Endothelial cell of umbilical vein (primary cell): ENCODE measurements at regions not wholly inside any gene's neighbourhood (a gene's known extent, or its start where the extent isn't known, plus 50 kb on each side); places are given as distances from the start of the nearest gene placed in this dataset.

ENCODE experiments used
- BruUV-seq: library from RNA; stranded (reverse); fragments of 400-500 nt; replicated peaks from 2 replicates; lab custom pipeline; 2021; lab: Mats Ljungman, UMichigan
- CTCF ChIA-PET: fragments of 300-600, 350-600 bp; sonication (Branson Sonifier 250); formaldehyde crosslinking; loops from one replicate; lab custom pipeline; 2021; ENCODE audit warnings: antibody characterized with exemption, inconsistent platforms; lab: Charles Lee
- POLR2A ChIA-PET: fragments of 300-600, 350-600 bp; sonication (Branson Sonifier 250); formaldehyde crosslinking; loops from one replicate; lab custom pipeline; 2021; ENCODE audit warnings: antibody characterized with exemption, inconsistent platforms; lab: Charles Lee
- DNase-seq: peaks from one replicate; pipeline ENCODE4 v3.0.0-alpha.2; 2011; ENCODE audit warnings: low read depth, low spot score
- FAIRE-seq: peaks from 2 replicates; lab custom pipeline; 2011; peaks lifted over from hg19 to GRCh38; lab: Jason Lieb, UNC
- H2AFZ ChIP-seq: 2 replicates; pipeline ENCODE4 v1.6.0; 2012; ENCODE audit warnings: low read depth, low read length, control low read depth, inconsistent platforms
- H3K27ac ChIP-seq: 2 replicates; pipeline ENCODE4 v1.5.1; 2011; ENCODE audit warnings: low read depth, mild to moderate bottlenecking, control low read depth, low read length, moderate library complexity; ENCODE audit not compliant: insufficient read depth
- H3K27me3 ChIP-seq, 2 experiments: 2 replicates each; pipeline versions ENCODE4 v1.6.0 to v1.6.1; 2011; ENCODE audit warnings: low read length in 2 of 2, mixed read lengths in 1 of 2; ENCODE audit not compliant: control insufficient read depth in 2 of 2, insufficient read depth in 2 of 2
- H3K36me3 ChIP-seq, 2 experiments: 2 replicates in 1 of 2; 3 replicates in 1 of 2; pipeline ENCODE4 v1.5.1; 2011; ENCODE audit warnings: low read length in 2 of 2, mild to moderate bottlenecking in 1 of 2, moderate library complexity in 1 of 2; ENCODE audit not compliant: control insufficient read depth in 2 of 2, insufficient read depth in 2 of 2; ENCODE audit errors: extremely low read depth in 1 of 2
- H3K4me1 ChIP-seq: 3 replicates; pipeline ENCODE4 v1.5.1; 2011; ENCODE audit warnings: mild to moderate bottlenecking, low read length; ENCODE audit not compliant: control insufficient read depth, insufficient read depth; ENCODE audit errors: extremely low read depth
- H3K4me2 ChIP-seq: 2 replicates; pipeline ENCODE4 v1.6.1; 2011; ENCODE audit warnings: low read length, control low read depth, mixed read lengths; ENCODE audit not compliant: insufficient read depth
- H3K4me3 ChIP-seq, 3 experiments: fragments of 200-600 bp in 1 of 3; sonication (generic), shearing (Covaris generic) in 1 of 3; replicated peaks in 1 of 3; 2 replicates each; pipeline ENCODE4 v1.5.1; 2011 to 2016; ENCODE audit warnings: control low read depth in 3 of 3, low read length in 3 of 3, mild to moderate bottlenecking in 2 of 3, inconsistent platforms in 1 of 3, low read depth in 1 of 3, moderate library complexity in 1 of 3; ENCODE audit not compliant: insufficient read depth in 1 of 3
- H3K79me2 ChIP-seq: 2 replicates; pipeline ENCODE4 v1.6.0; 2012; ENCODE audit warnings: low read length, inconsistent platforms; ENCODE audit not compliant: control insufficient read depth, insufficient read depth
- H3K9ac ChIP-seq: replicated peaks from 2 replicates; pipeline ENCODE3; 2011; ENCODE audit warnings: low read length, control low read depth; ENCODE audit not compliant: insufficient read depth; ENCODE audit errors: extremely low read depth
- H3K9me1 ChIP-seq: replicated peaks from 3 replicates; pipeline ENCODE4 v1.6.0; 2011; ENCODE audit warnings: mild to moderate bottlenecking, low read length; ENCODE audit not compliant: control insufficient read depth, insufficient read depth; ENCODE audit errors: extremely low read depth
- H3K9me3 ChIP-seq: replicated peaks from 2 replicates; pipeline ENCODE4 v1.5.1; 2012; ENCODE audit warnings: low read length, inconsistent platforms; ENCODE audit not compliant: control insufficient read depth, insufficient read depth
- H4K20me1 ChIP-seq: replicated peaks from 2 replicates; pipeline ENCODE3; 2011; ENCODE audit warnings: mild to moderate bottlenecking, low read length; ENCODE audit not compliant: control insufficient read depth, insufficient read depth; ENCODE audit errors: extremely low read depth
- CTCF ChIP-seq, 2 donors: IDR thresholded peaks; 1 replicate in 1 of 2; 2 replicates in 1 of 2; pipeline ENCODE4 v1.5.1; 2011; ENCODE audit warnings: low read length in 2 of 2, mild to moderate bottlenecking in 2 of 2, moderate library complexity in 2 of 2, control low read depth in 1 of 2, inconsistent platforms in 1 of 2, low read depth in 1 of 2; ENCODE audit not compliant: insufficient read depth in 1 of 2; ENCODE audit errors: extremely low read depth in 1 of 2
- EZH2 ChIP-seq: IDR thresholded peaks from 2 replicates; pipeline ENCODE4 v1.6.1; 2012; ENCODE audit warnings: borderline replicate concordance, low read depth, mild to moderate bottlenecking, moderate library complexity, low read length, inconsistent platforms; ENCODE audit not compliant: severe bottlenecking
- GATA2 ChIP-seq: IDR thresholded peaks from 2 replicates; pipeline ENCODE4 v1.7.0; 2011; ENCODE audit warnings: low read depth, mild to moderate bottlenecking, moderate library complexity, mixed read lengths, low read length; ENCODE audit not compliant: insufficient read length, insufficient read depth
- JUN ChIP-seq: IDR thresholded peaks from 2 replicates; pipeline ENCODE4 v1.6.1; 2011; ENCODE audit warnings: borderline replicate concordance, low read depth; ENCODE audit not compliant: insufficient read length, insufficient read depth
- MAX ChIP-seq: IDR thresholded peaks from 2 replicates; pipeline ENCODE4 v1.6.1; 2011; ENCODE audit not compliant: insufficient read depth, insufficient read length
- MYC ChIP-seq: IDR thresholded peaks from one replicate; pipeline ENCODE4 v1.6.1; 2011; ENCODE audit warnings: mild to moderate bottlenecking, low read depth, low read length
- POLR2A ChIP-seq: IDR thresholded peaks from 2 replicates; pipeline ENCODE4 v1.6.1; 2012; ENCODE audit warnings: low read depth, mild to moderate bottlenecking, control low read depth, low read length
- POLR2AphosphoS5 ChIP-seq: IDR thresholded peaks from 2 replicates; pipeline ENCODE4 v1.6.1; 2012; ENCODE audit warnings: low read depth, mild to moderate bottlenecking, control low read depth, low read length, moderate library complexity; ENCODE audit not compliant: insufficient read depth
- dilution Hi-C: fragments of 300-500 bp; cut with MboI; formaldehyde crosslinking; loops from one replicate; pipeline ENCODE4 v1.15.0; 2019; ENCODE audit warnings: low sequenced_read_pairs; ENCODE audit not compliant: extremely low pct_ligation_motif_present
- intact Hi-C: fragments of 100-400 bp; cut with micrococcal nuclease; formaldehyde crosslinking; loops from one replicate; pipeline ENCODE4 v1.10.0; 2022

DNA sequence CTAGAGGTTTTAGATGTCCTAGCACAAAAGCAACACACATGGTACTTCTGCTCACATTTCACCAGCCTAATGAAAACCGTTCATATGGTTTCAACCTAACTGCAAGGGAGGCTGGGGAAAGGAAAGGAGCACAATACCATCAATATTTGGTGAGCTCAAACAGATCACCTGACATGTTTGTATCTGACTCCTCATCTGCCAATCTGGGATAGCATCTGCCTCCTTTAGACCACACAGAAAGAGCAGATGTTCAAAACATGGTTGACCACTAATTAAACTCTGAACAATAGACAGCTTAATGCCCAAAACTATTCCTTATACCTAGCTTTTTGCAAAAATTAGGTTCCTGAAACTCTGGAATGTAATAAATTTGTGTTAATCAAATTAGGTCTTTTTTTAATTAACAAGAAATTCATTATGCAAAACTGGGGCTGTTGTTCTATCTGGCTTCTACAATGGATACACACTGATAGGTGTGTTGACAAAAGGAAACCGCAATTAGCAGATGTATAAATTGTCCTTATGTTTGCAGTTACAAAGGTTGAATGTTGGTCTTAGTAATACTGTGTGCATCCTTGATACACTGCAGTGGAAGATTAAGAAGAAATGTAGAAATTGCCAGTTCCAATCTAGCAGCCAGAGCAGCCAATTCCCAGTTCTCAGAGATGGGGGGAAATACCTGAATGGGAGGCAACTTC is 89.3 kb downstream of the DUSP6 start:
- no peak for DNase-seq
- Histone ChIP-seq H3K27me3 (no peaks in the 10 kb centered on the region), H3K79me2 (no peaks in the 10 kb centered on the region), H4K20me1 (no peaks in the 10 kb centered on the region), H3K9me3 (no peaks in the 10 kb centered on the region), H3K9ac (no peak overlapping the region), H3K4me2 (no peak overlapping the region), H3K27ac (no peak overlapping the region), H3K4me3 (no peak overlapping the region), H3K9me1 (no peaks in the 10 kb centered on the region), H3K4me1 (peaks cover 6% of the 10 kb centered on the region), H2AFZ (no peak overlapping the region), H3K36me3 (no peaks in the 10 kb centered on the region)
- dilution Hi-C loops (no loop called here), intact Hi-C loops (loop anchor here (5.0 kb wide), 1 partner anchor 39 kb away; no protein-coding TSS in a partner anchor)
- FAIRE-seq: no peak
- no TSS peak for BruUV-seq
- POLR2A ChIA-PET: no interaction called here
- CTCF ChIA-PET: no interaction called here
- TF ChIP-seq POLR2A (no peak), JUN (no peak), EZH2 (no peak), GATA2 (no peak), MAX (no peak), MYC (no peak), POLR2AphosphoS5 (no peak)

DNA sequence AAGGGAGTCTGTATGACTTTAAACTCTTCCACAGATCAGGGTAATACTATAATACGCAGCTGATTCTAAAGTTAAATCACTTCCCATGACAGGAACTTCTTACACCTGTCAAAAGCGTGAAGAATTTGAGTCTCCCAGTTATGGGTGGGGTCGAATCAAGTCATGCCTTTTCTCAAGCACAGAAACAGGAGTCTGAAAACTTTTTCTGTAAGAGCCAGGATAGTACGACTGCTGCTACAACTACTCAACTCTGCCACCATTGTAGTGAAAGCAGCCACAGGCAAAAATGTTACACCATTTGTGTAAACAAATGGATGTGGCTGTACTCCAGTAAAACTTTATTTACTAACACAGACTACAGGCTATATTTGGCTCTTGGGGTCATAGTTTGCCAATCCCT is 90.3 kb downstream of the DUSP6 start:
- BruUV-seq: no TSS peak
- H3K36me3 ChIP-seq: no peaks in the 10 kb centered on the region
- peaks cover 6% of the 10 kb centered on the region for H3K4me1 ChIP-seq
- ChIA-PET POLR2A (no interaction called here), CTCF (no interaction called here)
- intact Hi-C loops: loop anchor here (5.0 kb wide), 1 partner anchor 40 kb away; no protein-coding TSS in a partner anchor
- H3K9ac ChIP-seq: no peak overlapping the region
- no peaks in the 10 kb centered on the region for H4K20me1 ChIP-seq
- dilution Hi-C loops: no loop called here
- no peak overlapping the region for H3K4me3 ChIP-seq
- H3K4me2 ChIP-seq: no peak overlapping the region
- DNase-seq (no peak), FAIRE-seq (no peak)
- no peak overlapping the region for H3K27ac ChIP-seq
- no peak for TF ChIP-seq JUN
- TF ChIP-seq POLR2AphosphoS5: no peak
- TF ChIP-seq GATA2: no peak
- TF ChIP-seq MYC: no peak
- TF ChIP-seq POLR2A: no peak
- TF ChIP-seq CTCF (IDR thresholded peaks at IDR 0.05; ENCODE audit: extremely low read depth in 1 of 2, insufficient read depth in 1 of 2, low read depth in 1 of 2, low read length in 2 of 2): no peak
- no peak for TF ChIP-seq EZH2
- H2AFZ ChIP-seq: no peak overlapping the region
- no peaks in the 10 kb centered on the region for H3K27me3 ChIP-seq
- H3K79me2 ChIP-seq: no peaks in the 10 kb centered on the region
- no peaks in the 10 kb centered on the region for H3K9me1 ChIP-seq
- H3K9me3 ChIP-seq: no peaks in the 10 kb centered on the region
